ENCODE measurements at regions not wholly inside any gene's neighbourhood (a gene's known extent, or its start where the extent isn't known, plus 50 kb on each side); places are given as distances from the start of the nearest gene placed in this dataset.

DNA sequence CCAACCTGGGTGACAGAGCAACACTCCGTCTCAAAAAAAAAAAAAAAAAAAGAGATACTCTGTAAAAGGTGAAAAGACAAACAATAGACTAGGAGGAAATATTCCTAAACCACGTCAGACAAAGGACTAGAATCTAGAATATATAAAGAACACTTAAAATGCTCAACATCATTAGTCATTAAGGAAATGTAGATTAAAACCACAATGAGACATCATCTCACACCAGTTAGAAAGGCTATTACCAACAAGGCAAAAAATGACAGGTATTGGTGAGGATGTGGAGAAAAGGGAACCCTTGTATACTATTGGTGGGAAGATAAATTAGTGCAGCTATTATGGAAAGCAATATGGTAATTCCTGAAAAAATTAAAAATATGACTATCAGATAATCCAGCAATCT, 903.1 kb upstream of the SOX9 start:
- TF ChIP-seq, protein P1, sequence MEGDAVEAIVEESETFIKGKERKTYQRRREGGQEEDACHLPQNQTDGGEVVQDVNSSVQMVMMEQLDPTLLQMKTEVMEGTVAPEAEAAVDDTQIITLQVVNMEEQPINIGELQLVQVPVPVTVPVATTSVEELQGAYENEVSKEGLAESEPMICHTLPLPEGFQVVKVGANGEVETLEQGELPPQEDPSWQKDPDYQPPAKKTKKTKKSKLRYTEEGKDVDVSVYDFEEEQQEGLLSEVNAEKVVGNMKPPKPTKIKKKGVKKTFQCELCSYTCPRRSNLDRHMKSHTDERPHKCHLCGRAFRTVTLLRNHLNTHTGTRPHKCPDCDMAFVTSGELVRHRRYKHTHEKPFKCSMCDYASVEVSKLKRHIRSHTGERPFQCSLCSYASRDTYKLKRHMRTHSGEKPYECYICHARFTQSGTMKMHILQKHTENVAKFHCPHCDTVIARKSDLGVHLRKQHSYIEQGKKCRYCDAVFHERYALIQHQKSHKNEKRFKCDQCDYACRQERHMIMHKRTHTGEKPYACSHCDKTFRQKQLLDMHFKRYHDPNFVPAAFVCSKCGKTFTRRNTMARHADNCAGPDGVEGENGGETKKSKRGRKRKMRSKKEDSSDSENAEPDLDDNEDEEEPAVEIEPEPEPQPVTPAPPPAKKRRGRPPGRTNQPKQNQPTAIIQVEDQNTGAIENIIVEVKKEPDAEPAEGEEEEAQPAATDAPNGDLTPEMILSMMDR (IDR thresholded peaks at IDR 0.05; ENCODE audit: extremely low read depth in 1 of 2, insufficient read depth in 1 of 2, low read depth in 1 of 2, low read length in 2 of 2), result no peak
- TF ChIP-seq POLR2A (IDR thresholded peaks at IDR 0.05; ENCODE audit: low read depth, low read length) (no peak), MYC (IDR thresholded peaks at IDR 0.05; ENCODE audit: low read depth, low read length) (no peak)
- TF ChIP-seq, protein P2, sequence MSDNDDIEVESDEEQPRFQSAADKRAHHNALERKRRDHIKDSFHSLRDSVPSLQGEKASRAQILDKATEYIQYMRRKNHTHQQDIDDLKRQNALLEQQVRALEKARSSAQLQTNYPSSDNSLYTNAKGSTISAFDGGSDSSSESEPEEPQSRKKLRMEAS (IDR thresholded peaks at IDR 0.05; ENCODE audit: insufficient read depth, insufficient read length), result no peak

All from endothelial cell of umbilical vein (primary cell).